ENCODE measurements at regions not wholly inside any gene's neighbourhood (a gene's known extent, or its start where the extent isn't known, plus 50 kb on each side); places are given as distances from the start of the nearest gene placed in this dataset.

- no peak for TF ChIP-seq ARID3B (CRISPR knock-in tag; IDR thresholded peaks at IDR 0.05; ENCODE audit: borderline replicate concordance)
- no peak for TF ChIP-seq NR2C2 (CRISPR knock-in tag; IDR thresholded peaks at IDR 0.05)
- TF ChIP-seq NR2C2 (tag; IDR thresholded peaks at IDR 0.05), result peak; percentile 26; the same call in 1 of the 2 replicates
- TF ChIP-seq CEBPB (tag; IDR thresholded peaks at IDR 0.05), result peak; percentile 40; the same call in 1 of the 2 replicates
- TF ChIP-seq IFI16 (CRISPR knock-in tag; IDR thresholded peaks at IDR 0.05), result peak; percentile 12; the same call in 1 of the 2 replicates
- no peak for TF ChIP-seq JUND (IDR thresholded peaks at IDR 0.05; ENCODE audit: borderline replicate concordance, low read depth, low read length)
- TF ChIP-seq JUND (tag; IDR thresholded peaks at IDR 0.05; ENCODE audit: borderline replicate concordance, low read depth, low read length), result no peak; the same call in 2 of the 3 replicates
- peak; percentile 62 for TF ChIP-seq CXXC5 (CRISPR knock-in tag; IDR thresholded peaks at IDR 0.05)
- TF ChIP-seq NR4A1 (CRISPR knock-in tag; IDR thresholded peaks at IDR 0.05), result no peak
- peak; percentile 82 for TF ChIP-seq NR4A1 (tag; IDR thresholded peaks at IDR 0.05)
- TF ChIP-seq ZNF766 (CRISPR knock-in tag; conservative IDR thresholded peaks at IDR 0.05), result 0 out of 2 replicates have a peak, but pooled peaks have one; percentile 39
- TF ChIP-seq PRDM10 (IDR thresholded peaks at IDR 0.05; ENCODE audit: partially characterized antibody), result peak; percentile 71
- no peak for TF ChIP-seq E4F1 (CRISPR knock-in tag; IDR thresholded peaks at IDR 0.05; ENCODE audit: borderline replicate concordance)
- 0 out of 2 replicates have a peak, but pooled peaks have one; percentile 9 for TF ChIP-seq CREB5 (CRISPR knock-in tag; IDR thresholded peaks at IDR 0.05)
- 0 out of 2 replicates have a peak, but pooled peaks have one; percentile 45 for TF ChIP-seq ZNF197 (CRISPR knock-in tag; IDR thresholded peaks at IDR 0.05; ENCODE audit: low read depth)
- 0 out of 2 replicates have a peak, but pooled peaks have one; percentile 52 for TF ChIP-seq ZNF311 (CRISPR knock-in tag; IDR thresholded peaks at IDR 0.05)
- peak; percentile 90 for TF ChIP-seq ZSCAN32 (CRISPR knock-in tag; IDR thresholded peaks at IDR 0.05)
- no peak for TF ChIP-seq XRCC5 (IDR thresholded peaks at IDR 0.05; ENCODE audit: low read depth, low read length)
- TF ChIP-seq ZNF584 (CRISPR knock-in tag; IDR thresholded peaks at IDR 0.05; ENCODE audit: low read depth), result peak; percentile 63; the same call in 1 of the 2 replicates
These were observed 109.0 kb upstream of the KLF6 start (continued) for GRCh38 chr10:3893901-3894563.

Data from K562 (cell line).